Fibroblast of pulmonary artery (primary cell): ENCODE measurements at regions not wholly inside any gene's neighbourhood (a gene's known extent, or its start where the extent isn't known, plus 50 kb on each side); places are given as distances from the start of the nearest gene placed in this dataset.

Source experiments
- DNase-seq: peaks from one replicate; pipeline ENCODE4 v3.0.0-alpha.2; 2010; ENCODE audit warnings: low read depth
- H3K4me3 ChIP-seq: replicated peaks from 2 replicates; pipeline ENCODE4 v1.5.1; 2011; ENCODE audit warnings: low read depth, mild to moderate bottlenecking, control low read depth, low read length, moderate library complexity
- TF ChIP-seq, protein P1 (sequence below): IDR thresholded peaks from 2 replicates; pipeline ENCODE4 v1.5.1; 2011; ENCODE audit warnings: mild to moderate bottlenecking, control low read depth, low read length, inconsistent platforms; ENCODE audit errors: missing control alignments

DNA sequence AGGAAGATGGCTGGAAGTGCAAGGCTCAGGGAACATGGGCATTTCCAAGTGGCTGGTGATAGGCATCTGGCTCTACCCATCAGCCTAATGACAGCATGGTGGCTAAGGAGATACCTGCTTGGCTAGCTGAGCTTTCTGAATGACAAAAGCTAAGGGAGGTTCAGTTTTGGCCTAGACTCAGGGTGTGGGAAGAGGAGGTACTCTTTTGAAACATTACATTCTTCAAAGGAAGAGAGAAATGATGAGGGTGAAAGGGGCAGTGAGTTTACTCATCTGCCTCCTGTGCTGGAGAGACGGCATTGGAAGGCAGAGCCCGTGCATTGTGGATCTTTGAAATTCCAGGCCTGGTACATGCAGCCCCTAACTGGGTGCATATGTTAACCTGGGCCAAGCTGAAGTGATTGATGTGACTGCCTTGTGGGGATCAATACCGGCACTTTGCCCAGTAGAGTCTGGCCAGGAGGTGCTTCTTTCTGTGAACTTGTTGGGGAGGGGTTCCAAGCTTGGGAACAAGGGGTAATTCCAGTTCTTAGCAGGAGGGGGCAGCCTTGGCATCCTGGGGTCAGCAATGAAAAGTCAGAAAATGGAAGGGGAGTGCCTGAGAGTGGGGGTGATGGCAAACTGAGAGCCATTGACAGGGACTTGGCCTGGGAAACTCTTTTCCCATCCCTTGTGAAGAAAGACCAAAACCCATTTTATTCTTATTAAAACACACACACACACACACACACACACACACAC is 108.6 kb downstream of the ACER2 start:
- DNase-seq, result peak; percentile 10
- TF ChIP-seq, protein P1, sequence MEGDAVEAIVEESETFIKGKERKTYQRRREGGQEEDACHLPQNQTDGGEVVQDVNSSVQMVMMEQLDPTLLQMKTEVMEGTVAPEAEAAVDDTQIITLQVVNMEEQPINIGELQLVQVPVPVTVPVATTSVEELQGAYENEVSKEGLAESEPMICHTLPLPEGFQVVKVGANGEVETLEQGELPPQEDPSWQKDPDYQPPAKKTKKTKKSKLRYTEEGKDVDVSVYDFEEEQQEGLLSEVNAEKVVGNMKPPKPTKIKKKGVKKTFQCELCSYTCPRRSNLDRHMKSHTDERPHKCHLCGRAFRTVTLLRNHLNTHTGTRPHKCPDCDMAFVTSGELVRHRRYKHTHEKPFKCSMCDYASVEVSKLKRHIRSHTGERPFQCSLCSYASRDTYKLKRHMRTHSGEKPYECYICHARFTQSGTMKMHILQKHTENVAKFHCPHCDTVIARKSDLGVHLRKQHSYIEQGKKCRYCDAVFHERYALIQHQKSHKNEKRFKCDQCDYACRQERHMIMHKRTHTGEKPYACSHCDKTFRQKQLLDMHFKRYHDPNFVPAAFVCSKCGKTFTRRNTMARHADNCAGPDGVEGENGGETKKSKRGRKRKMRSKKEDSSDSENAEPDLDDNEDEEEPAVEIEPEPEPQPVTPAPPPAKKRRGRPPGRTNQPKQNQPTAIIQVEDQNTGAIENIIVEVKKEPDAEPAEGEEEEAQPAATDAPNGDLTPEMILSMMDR, result peak; percentile 47

DNA sequence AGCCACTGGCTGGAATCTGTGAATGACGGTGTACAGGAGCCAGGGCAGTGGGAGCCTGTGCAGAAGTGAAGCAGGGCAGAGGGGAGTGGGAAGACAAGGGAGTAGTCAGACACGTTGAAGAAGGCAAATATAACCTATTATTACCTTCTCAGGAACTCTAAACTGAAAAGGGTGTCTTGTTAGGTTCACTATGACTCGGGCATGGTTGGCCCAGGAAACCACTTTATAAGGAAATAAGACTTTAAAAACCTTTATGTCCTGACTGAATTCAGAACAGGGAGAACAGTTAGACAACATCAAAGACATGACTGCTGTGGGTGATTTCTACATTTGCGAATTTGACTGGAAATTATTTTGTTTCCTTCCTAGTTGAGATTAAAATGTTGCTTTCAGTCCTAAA is 107.5 kb downstream of the ACER2 start:
- no peak overlapping the region for H3K4me3 ChIP-seq
- DNase-seq, result no peak
- TF ChIP-seq, protein P1, result no peak

More for the DNA sequence above, 108.6 kb downstream of the ACER2 start:
- no peak overlapping the region for H3K4me3 ChIP-seq

DNA sequence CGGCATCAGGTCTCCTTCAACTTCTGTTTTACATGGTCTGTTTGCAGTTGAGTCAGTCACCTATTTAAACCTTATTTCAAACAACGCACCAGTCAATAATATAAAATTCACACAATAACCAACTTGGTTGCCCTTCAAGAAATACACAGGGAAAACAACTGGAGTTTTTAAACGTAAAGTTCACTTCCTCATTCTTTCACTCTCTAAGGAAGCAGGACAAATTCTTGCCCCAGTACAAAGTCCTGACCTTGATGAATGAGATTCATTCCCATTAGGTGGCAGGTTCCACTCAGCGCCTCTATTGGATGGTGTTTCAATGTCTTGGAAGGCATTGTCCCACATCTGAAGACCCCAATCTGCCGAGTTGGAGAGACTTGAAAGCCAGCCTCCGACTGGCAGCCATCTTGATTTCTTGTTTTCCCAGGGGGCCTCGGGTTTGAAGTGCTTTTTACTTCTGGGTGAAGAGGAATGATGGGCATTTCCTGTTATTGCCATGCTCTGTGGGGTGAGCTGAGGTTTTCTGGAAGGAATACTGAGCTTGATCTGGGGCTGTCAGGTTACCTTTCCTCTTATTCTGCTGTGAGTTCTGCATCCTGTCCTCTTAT is 105.0 kb downstream of the ACER2 start:
- DNase-seq, result peak; percentile 17
- H3K4me3 ChIP-seq, result no peak overlapping the region
- TF ChIP-seq, protein P1, result no peak

DNA sequence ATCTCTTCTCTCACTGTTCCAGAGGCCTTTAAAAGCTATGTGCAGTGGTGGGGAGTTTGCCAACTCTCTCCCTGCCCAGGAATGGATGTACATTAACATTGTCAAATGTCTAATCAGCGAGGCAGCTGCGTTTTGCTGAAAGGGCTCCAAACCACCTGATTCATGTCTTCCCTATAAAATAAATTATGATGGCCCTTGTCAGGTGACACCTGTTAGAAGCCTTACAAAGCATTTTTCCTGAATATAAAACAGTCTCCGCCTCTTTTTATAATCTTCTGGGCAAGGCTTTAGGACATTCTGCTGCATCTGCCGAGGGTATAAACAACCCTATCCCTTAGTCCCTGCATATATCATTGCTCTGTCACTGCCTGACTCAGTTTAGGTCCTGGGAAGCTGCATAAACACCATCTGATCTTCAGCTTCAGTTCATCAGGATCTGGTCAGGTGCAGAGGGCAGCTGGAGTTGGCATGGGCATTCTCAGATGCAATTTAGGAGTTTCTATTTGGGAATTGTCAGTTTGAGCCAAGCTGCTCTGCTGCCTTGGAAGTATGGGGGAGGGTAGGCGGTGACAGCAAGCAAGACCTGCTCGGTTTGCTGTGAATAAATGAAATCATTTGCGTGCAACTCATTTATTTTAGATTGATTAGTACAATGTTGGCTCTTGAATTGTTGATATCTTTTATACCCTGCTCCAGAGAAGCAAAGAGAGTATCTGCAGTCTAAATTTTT is 103.5 kb downstream of the ACER2 start:
- DNase-seq, result no peak
- TF ChIP-seq, protein P1, result no peak
- no peak overlapping the region for H3K4me3 ChIP-seq

DNA sequence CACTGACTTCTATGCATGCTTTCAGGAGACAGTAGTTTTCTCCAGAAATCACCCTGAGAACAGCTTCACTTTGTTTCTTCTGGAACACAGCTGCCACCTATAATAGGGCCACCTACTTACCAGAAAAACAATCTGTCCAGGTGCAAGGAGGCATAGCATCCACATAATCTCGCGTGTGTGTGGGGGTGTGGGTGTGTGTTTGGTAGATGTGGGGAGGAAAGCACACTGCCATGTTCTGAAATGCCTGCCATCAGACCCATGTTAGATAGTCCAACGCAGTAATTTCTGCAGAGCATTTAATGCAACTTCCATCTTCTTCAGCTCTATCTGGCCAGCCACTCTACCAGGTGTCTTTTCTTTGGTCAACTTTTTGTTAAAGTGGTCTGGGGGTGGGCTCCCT is 102.9 kb downstream of the ACER2 start:
- TF ChIP-seq, protein P1, result no peak
- no peak overlapping the region for H3K4me3 ChIP-seq
- no peak for DNase-seq

DNA sequence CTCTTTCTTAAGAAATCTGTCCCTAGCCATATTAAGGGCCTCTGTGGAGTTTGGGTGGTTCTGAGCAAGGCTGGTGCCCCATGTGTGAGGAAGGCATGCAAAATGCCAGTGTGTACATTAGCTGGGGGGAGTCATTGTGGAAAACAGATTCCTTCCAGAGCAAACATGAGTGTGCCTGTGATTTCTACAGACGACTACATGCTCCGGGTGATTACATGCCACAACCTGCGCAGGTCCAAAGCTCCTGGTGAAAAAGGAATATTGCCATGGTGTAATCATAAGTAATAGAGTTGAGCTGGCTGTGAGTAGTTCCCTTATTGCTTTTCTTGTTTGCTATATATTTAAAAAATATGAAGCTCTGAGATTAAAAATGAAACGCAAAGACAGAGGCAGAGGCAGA is 102.1 kb downstream of the ACER2 start:
- TF ChIP-seq, protein P1, result no peak
- H3K4me3 ChIP-seq, result no peak overlapping the region
- DNase-seq, result no peak
